CD14-positive monocyte (primary cell): ENCODE measurements at regions not wholly inside any gene's neighbourhood (a gene's known extent, or its start where the extent isn't known, plus 50 kb on each side); places are given as distances from the start of the nearest gene placed in this dataset.

Experiments
- DNase-seq, 3 donors: peaks; one replicate each; pipeline ENCODE4 v3.0.0-alpha.2; 2011 to 2022
- H2AFZ ChIP-seq: 2 replicates; pipeline ENCODE4 v1.6.0; 2012; ENCODE audit warnings: mild to moderate bottlenecking, low read depth, low read length, inconsistent platforms; ENCODE audit not compliant: insufficient read depth, poor library complexity, severe bottlenecking
- H3K27ac ChIP-seq, 2 donors: 1 replicate in 1 of 2; 2 replicates in 1 of 2; pipeline ENCODE4 v1.5.1; 2012 to 2013; ENCODE audit warnings: low read length in 2 of 2, control low read depth in 1 of 2, inconsistent platforms in 1 of 2, low read depth in 1 of 2, mild to moderate bottlenecking in 1 of 2
- H3K27me3 ChIP-seq, 2 donors: one replicate each; pipeline versions ENCODE4 v1.6.0 to v1.6.1; 2011 to 2013; ENCODE audit warnings: low read length in 2 of 2; ENCODE audit not compliant: control insufficient read depth in 2 of 2, insufficient read depth in 2 of 2
- H3K36me3 ChIP-seq, 2 donors: replicated peaks in 1 of 2; 1 replicate in 1 of 2; 2 replicates in 1 of 2; pipeline versions ENCODE4 v1.5.1 to v1.6.1; 2012 to 2013; ENCODE audit warnings: low read length in 2 of 2, control low read depth in 1 of 2, inconsistent platforms in 1 of 2, mild to moderate bottlenecking in 1 of 2; ENCODE audit not compliant: insufficient read depth in 2 of 2, control insufficient read depth in 1 of 2
- H3K4me1 ChIP-seq, 2 donors: 1 replicate in 1 of 2; 2 replicates in 1 of 2; pipeline versions ENCODE4 v1.5.1 to v1.6.1; 2012 to 2013; ENCODE audit warnings: low read length in 2 of 2, control low read depth in 1 of 2, inconsistent platforms in 1 of 2, mild to moderate bottlenecking in 1 of 2, moderate library complexity in 1 of 2; ENCODE audit not compliant: insufficient read depth in 2 of 2, control insufficient read depth in 1 of 2
- H3K4me2 ChIP-seq: replicated peaks from 2 replicates; pipeline ENCODE3; 2012; ENCODE audit warnings: low read length, moderate library complexity, mild to moderate bottlenecking; ENCODE audit not compliant: poor library complexity, severe bottlenecking; ENCODE audit errors: extremely low read depth
- H3K4me3 ChIP-seq, 3 experiments: fragments of 200-600 bp in 1 of 3; sonication (generic) in 1 of 3; replicated peaks in 1 of 3; 1 replicate in 2 of 3; 2 replicates in 1 of 3; pipeline ENCODE4 v1.5.1; 2011 to 2013; ENCODE audit warnings: low read length in 3 of 3, mild to moderate bottlenecking in 3 of 3, control low read depth in 2 of 3, low read depth in 2 of 3, inconsistent platforms in 1 of 3, moderate library complexity in 1 of 3
- H3K79me2 ChIP-seq: 2 replicates; pipeline ENCODE4 v1.6.0; 2012; ENCODE audit warnings: mild to moderate bottlenecking, control low read depth, inconsistent platforms, low read length, moderate library complexity; ENCODE audit not compliant: insufficient read depth
- H3K9ac ChIP-seq: 2 replicates; pipeline ENCODE4 v1.6.0; 2017; ENCODE audit warnings: low read length, mild to moderate bottlenecking; ENCODE audit not compliant: insufficient read depth, poor library complexity, severe bottlenecking
- H3K9me3 ChIP-seq, 2 donors: replicated peaks in 1 of 2; 1 replicate in 1 of 2; 2 replicates in 1 of 2; pipeline versions ENCODE4 v1.5.1 to v1.6.1; 2012 to 2013; ENCODE audit warnings: low read length in 2 of 2, control low read depth in 1 of 2; ENCODE audit not compliant: control insufficient read depth in 1 of 2, insufficient read depth in 1 of 2
- H4K20me1 ChIP-seq: 2 replicates; pipeline ENCODE4 v1.6.0; 2012; ENCODE audit warnings: mild to moderate bottlenecking, low read length, control low read depth, moderate library complexity; ENCODE audit not compliant: insufficient read depth
- H3K27ac Mint-ChIP-seq, 7 donors: one replicate each; pipeline ENCODE4 v1.8.0; 2020; ENCODE audit warnings: mild to moderate bottlenecking in 7 of 7, mixed read lengths in 7 of 7, moderate library complexity in 6 of 7, inconsistent platforms in 2 of 7
- H3K27me3 Mint-ChIP-seq, 3 donors: one replicate each; pipeline ENCODE4 v1.8.0; 2021 to 2022; ENCODE audit warnings: low read depth in 3 of 3, mild to moderate bottlenecking in 3 of 3, mixed read lengths in 3 of 3, moderate library complexity in 3 of 3, inconsistent platforms in 1 of 3
- H3K36me3 Mint-ChIP-seq, 2 donors: one replicate each; pipeline ENCODE4 v1.8.0; 2020; ENCODE audit warnings: mixed read lengths in 2 of 2, inconsistent platforms in 1 of 2, mild to moderate bottlenecking in 1 of 2
- H3K4me1 Mint-ChIP-seq: one replicate; pipeline ENCODE4 v1.8.0; 2020; ENCODE audit warnings: mild to moderate bottlenecking, mixed read lengths
- H3K4me3 Mint-ChIP-seq, 2 donors: one replicate each; pipeline ENCODE4 v1.8.0; 2020; ENCODE audit warnings: mild to moderate bottlenecking in 2 of 2, mixed read lengths in 2 of 2, moderate library complexity in 1 of 2
- H3K9me3 Mint-ChIP-seq, 7 donors: one replicate each; pipeline ENCODE4 v1.8.0; 2020 to 2022; ENCODE audit warnings: mixed read lengths in 7 of 7, mild to moderate bottlenecking in 6 of 7, moderate library complexity in 6 of 7, inconsistent platforms in 2 of 7
- CTCF ChIP-seq: fragments of 200-600 bp; IDR thresholded peaks from one replicate; pipeline ENCODE4 v1.8.0; 2022; ENCODE audit warnings: antibody characterized with exemption, mild to moderate bottlenecking
- WGBS: methylation state at CpG from one replicate; pipeline ENCODE4 v1.1.5; 2013; ENCODE audit warnings: missing lambda C conversion rate; ENCODE audit not compliant: insufficient coverage; 5-methylcytosine and 5-hydroxymethylcytosine counted together
- intact Hi-C, 2 donors: fragments of 100-400 bp; cut with micrococcal nuclease; formaldehyde crosslinking; loops; one replicate each; pipeline versions ENCODE4 v1.15.0 to v1.15.1; 2023

- intact Hi-C loops, result no loop called here
- peaks cover 0 to 7% of the 10 kb centered on the region in 2 donors for H3K9me3 ChIP-seq
- H3K27ac ChIP-seq, result no peak overlapping the region
- no peak overlapping the region for H3K27ac Mint-ChIP-seq
- H2AFZ ChIP-seq, result no peak overlapping the region
- peak overlapping the region in 1 of 2 donors; percentile 36 for H3K4me3 Mint-ChIP-seq
- no peaks in the 10 kb centered on the region for H3K4me1 ChIP-seq
- no peak for DNase-seq
- H3K4me1 Mint-ChIP-seq, result no peaks in the 10 kb centered on the region
- no peak overlapping the region for H3K9ac ChIP-seq
- peaks cover 8 to 20% (median 14%) of the 10 kb centered on the region in 3 donors for H3K27me3 Mint-ChIP-seq
- H4K20me1 ChIP-seq, result no peaks in the 10 kb centered on the region
- no CpG with 5 or more reads among the region's 7 CpGs for WGBS
- no peaks in the 10 kb centered on the region for H3K79me2 ChIP-seq
- H3K36me3 Mint-ChIP-seq, result no peaks in the 10 kb centered on the region
- H3K4me2 ChIP-seq, result no peak overlapping the region
- peaks cover 13 to 23% of the 10 kb centered on the region in 2 donors for H3K27me3 ChIP-seq
- H3K9me3 Mint-ChIP-seq, result peaks cover 0 to 12% (median 3%) of the 10 kb centered on the region in 7 donors
- H3K4me3 ChIP-seq, result no peak overlapping the region
- TF ChIP-seq CTCF, result no peak
- H3K36me3 ChIP-seq, result no peaks in the 10 kb centered on the region
Observed at GRCh38 chr15:95325763-95326404, 1004.6 kb upstream of the NR2F2 start.

- Histone ChIP-seq H3K9me3 (peaks cover 0 to 7% of the 10 kb centered on the region in 2 donors), H3K4me2 (no peak overlapping the region), H3K4me1 (no peaks in the 10 kb centered on the region), H3K79me2 (no peaks in the 10 kb centered on the region), H3K27ac (no peak overlapping the region), H3K27me3 (peaks cover 13 to 23% of the 10 kb centered on the region in 2 donors), H4K20me1 (no peaks in the 10 kb centered on the region), H3K36me3 (no peaks in the 10 kb centered on the region), H2AFZ (no peak overlapping the region), H3K9ac (no peak overlapping the region), H3K4me3 (no peak overlapping the region)
- H3K4me3 Mint-ChIP-seq, result peak overlapping the region in 1 of 2 donors; percentile 57
- intact Hi-C loops, result no loop called here
- H3K4me1 Mint-ChIP-seq, result no peaks in the 10 kb centered on the region
- 5% methylated on average over 55 of the region's 59 CpGs for WGBS
- H3K36me3 Mint-ChIP-seq, result no peaks in the 10 kb centered on the region
- H3K27ac Mint-ChIP-seq, result no peak overlapping the region
- H3K9me3 Mint-ChIP-seq, result peaks cover 0 to 12% (median 3%) of the 10 kb centered on the region in 7 donors
- TF ChIP-seq CTCF, result no peak
- H3K27me3 Mint-ChIP-seq, result peaks cover 8 to 20% (median 14%) of the 10 kb centered on the region in 3 donors
- DNase-seq, result no peak
Observed at GRCh38 chr15:95326431-95327182, 1003.9 kb upstream of the NR2F2 start.
